Middle frontal gyrus (tissue), 1 donor: ENCODE measurements at regions not wholly inside any gene's neighbourhood (a gene's known extent, or its start where the extent isn't known, plus 50 kb on each side); places are given as distances from the start of the nearest gene placed in this dataset.

Experiments
- DNase-seq: peaks from one replicate; pipeline ENCODE4 v3.0.0-alpha.2; 2015; ENCODE audit warnings: low spot score; ENCODE audit errors: extremely low spot score

DNA sequence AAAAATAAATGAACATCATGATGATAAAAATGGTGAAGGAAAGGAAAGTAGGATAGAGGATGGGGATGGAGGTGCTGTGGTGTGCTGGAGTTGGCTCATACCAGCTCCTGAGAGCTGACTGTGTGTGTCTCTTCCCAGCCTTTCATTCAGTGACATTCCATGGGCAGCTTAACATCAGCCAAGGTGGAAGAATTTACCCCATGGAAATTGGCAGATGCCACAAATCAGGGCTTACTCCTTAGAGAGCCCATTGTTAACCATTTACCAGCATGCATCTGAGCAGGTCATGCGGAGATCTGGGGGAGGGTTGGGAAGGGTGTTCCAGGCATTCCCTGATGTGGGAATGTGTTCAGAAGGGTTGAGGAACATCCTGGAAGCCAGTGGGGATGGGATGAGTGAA lies 164.7 kb upstream of the MYL2 start:
- no peak for DNase-seq

DNA sequence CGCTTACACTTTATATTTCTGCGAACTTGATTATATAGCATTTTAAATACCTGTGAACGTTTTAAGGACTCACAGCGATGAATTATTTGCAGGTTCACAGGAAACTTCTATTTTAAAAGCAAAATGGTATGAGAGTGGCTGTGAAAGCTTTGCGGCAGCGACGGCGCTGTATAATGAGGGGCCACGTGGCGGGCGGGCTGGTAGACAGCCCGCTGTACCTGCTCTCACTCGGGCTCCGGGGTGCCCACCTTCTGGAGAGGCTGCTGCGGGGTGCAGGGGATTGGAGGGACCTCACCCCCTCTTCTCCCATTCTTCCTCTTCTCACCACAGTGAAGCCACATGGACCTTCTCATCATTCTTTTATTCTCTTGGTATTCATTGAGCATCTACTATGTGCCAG lies 164.2 kb upstream of the MYL2 start:
- no peak for DNase-seq

DNA sequence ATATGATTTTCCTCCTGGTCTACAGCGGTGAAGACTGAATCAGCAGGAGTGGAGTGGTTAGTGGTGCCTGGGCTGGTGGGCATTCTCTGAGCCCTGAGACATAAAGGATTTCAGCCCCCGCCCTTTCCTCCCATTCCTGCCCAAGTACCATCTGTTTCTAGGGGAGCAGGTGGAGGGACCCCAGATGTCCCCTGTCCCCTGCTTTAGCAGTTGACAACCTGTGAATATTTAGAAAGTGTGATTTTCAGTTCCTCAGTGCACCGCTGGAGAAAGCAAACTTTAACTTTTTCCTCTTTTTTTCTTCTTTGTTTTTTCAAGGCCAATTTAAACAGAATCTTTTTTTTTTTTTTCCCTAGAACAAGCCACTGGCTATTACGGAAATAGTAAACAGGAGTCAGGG lies 163.8 kb upstream of the MYL2 start:
- DNase-seq = no peak

DNA sequence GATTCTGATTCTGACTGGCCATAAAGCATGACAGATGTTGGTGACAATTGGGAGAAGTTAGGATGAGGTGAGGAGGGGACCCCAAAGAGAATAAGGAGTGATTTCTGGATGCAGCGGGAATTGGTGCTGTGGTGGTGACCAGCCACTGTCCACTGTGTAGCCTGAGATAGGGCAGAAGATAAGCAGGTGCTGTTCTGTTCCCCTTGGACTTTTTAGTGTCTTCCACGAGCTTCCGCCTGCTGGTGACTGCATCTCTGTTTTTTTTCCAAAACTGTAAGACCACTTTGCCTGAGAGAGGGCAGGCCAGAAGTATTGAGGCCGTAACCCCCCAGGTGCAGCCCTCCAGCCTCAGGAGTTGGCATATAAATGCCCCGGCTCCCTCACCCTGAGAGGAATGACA lies 161.2 kb upstream of the MYL2 start:
- no peak for DNase-seq

DNA sequence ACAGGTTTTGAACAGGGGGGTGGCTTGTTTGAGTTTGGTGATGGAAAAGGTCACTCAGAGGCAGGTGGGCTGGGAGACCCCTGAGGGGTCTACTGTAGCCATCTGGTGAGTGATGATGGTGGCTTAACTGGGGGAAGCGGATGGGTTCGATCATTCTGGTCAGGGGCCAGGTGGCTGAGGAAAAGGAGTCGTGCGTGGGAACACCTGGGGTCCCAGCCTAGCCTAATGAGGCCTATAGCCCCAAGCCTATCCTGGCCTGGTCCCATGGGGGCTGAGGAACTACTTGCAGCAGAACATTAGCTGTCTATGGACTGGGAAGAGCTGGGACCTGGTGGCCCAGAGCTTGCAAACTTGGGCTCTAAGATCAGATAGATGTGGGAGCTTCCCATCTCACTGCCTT lies 158.4 kb upstream of the MYL2 start:
- no peak for DNase-seq

DNA sequence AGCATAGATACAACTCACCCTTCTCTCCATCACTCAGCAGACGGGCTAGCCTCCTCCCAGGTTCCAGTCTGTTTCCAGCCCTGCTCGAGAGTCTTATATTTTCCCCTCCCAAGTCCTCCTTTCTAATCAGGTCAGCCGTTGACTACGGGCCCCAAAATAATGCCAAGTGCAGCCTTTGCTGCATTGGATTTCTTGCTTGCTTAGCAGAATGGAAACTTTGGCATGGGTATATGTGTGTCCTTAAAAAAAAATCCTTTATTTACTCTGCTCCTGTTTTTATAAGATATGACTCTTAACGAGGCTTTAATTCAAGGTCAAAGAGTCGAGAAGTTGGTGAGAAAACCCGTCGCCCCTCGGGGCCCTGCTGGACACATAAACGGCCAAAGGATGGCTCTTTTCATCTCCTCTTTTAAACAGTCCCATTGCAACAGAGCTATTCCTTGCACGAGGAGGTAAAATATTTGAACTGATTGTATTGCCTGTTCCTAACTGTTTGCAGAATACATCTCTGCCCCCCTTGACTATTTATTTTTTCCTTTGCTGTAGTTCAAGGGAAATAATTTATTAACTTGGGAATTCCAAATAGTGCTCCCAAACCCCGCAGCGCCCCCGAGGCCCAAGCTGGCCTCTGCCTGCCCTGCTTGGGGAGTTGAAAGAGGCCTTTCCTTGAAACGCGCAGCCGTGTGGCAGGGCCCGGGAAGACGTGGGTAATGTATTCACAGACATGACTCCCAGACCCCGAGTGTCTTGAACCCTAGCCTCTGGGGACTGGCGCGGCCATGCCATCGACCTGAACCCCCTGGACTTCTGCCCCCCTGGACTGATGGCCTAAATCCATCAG lies 156.5 kb upstream of the MYL2 start:
- DNase-seq = no peak

DNA sequence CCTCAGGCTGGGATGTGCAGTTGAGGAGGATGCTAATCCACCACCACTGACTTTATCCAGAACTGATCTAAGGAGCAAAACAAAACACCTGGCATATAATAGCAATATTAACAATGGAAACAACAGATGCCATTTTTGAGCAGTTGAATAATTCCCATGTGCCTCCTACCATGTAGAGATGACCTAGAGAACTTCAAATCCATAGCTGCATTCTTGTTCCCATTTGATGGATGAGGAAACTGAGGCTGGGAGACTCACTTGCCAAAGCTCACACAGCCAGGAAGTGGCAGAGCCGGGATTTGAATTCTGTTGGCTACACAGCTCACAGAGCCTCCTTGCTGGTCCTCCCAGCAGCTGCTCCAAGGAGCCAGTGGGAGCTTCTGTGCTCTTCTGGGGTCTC lies 155.8 kb upstream of the MYL2 start:
- DNase-seq = no peak

DNA sequence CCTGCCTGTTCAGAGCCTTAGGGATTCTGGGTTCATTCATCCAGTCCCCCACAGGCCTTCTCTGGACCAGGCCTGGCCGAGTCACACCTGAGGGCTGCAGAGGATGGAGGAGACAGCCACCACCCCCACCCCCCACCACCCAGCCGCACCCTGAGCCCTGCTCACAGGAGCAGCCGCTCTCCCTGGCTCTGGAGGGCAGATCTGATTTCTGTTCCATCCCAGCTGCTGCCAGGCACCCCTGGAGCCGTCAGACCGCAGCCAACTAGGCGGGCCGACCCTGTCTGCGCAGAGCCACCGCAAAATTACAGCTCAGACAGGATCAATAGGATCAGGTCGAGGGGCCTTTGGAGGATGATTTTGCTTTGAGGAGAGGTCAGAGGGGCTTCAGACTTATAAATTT lies 154.6 kb upstream of the MYL2 start:
- no peak for DNase-seq

DNA sequence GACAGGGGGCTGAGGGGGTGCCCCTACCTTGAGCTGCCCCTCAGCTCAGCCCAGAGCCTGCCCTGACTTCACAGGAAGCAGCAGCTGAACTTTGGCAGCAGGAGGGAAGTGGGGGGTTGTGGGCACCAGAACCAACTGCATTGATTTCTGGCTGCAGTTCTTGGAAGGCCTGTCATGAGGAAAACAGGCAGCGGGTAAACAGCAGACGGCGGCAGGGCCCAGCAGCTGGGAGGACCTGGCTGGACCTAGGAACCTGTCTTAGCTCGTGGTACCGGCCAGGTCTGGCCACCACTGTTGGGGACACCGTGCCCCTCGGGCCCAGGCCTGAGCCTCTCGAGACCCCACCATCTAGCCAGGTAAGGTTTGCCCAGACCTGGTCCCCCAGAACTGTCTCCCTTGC lies 154.2 kb upstream of the MYL2 start:
- DNase-seq = no peak

DNA sequence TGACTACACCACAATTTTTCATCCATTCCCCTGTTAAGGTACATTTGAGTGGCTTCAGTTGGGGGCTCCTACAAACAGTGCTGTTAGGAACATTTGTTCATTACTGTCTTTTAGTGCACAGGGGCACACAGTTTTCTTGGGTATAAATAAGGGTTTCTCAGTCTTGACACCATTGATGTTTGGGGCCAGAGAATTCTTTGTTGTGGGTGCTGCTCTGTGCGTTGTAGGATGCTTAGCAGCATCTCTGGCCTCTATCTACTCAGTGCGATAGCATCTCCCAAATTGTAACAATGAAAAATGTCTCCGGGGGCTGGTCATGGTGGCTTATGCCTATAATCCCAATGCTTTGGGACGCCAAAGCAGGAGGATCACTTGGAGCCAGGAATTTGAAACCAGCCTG lies 153.0 kb upstream of the MYL2 start:
- no peak for DNase-seq

DNA sequence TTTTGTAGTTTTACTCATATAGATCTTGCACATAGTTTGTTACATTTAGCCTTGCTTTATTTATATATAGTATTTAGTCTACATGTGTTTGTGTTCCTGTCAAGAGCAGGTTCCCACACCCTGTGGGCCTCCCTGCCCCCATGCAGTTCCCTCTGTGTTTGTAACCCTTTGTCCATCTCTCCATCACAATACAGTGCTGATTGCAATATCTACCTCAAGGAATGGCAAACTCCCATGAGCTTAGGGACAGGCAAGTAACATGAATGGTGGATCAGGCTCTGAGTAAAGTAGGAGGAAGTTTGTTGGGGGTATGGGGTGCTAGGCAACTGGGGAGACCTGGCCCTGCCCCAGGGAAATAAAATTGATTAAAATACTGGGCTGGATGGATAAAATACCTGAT lies 151.9 kb upstream of the MYL2 start:
- no peak for DNase-seq

DNA sequence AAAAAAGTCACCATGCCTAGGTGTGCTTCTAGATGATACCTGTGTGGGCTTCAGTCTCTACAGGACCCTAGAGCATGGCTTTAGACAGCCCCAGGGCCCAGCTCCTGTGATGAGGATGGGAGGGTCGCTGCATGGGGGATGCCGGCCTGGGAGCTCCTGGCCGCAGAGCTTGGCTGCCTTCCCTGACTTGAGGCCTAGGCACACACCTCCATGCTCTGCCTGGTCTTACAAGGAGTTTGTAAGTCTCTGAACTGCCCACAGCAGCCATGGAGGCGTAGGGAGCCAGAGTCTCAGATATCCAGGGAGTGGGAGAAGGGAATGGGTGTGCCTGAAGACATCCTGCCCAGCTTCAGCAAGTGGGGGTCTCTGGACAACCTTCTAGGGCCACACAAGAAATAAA lies 149.5 kb upstream of the MYL2 start:
- no peak for DNase-seq

DNA sequence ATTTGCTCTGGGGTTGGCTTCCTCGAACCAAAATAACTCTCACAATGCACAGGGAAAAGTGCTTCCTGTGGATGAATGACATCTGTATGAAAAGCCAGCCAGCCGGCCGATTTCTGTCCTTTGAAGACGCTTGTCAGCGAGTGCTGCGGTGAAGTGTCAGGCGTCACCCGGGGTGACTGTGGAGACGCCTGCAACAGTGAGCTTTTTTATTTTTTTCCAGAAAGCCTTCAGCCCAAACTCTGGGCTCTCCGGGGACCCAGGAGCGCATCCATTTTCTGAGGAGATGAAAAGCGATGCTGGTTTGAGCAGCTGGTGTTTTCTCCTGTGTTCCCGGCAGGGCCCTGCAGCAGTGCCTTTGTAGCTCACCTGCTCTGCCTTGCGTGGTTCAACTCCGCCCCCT lies 147.9 kb upstream of the MYL2 start:
- DNase-seq = no peak

DNA sequence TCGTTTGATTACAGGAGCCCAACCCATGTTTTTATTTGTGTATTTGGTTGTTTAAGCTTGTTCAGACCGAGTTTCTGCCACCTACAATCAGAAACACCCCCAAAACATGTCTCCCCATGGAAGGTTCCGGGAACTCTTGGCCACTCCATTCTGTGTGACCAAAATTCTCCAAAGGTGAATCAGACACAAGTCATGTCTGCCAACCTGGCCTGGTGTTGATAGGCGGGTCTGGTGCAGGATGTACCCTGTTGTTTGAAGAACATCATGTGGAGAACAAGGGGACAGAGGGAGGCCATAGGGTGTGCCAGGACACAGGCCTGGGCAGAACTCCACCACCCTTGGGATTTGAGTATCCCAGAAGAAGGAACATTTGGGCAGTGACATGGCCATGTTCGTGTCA lies 147.1 kb upstream of the MYL2 start:
- DNase-seq = no peak

DNA sequence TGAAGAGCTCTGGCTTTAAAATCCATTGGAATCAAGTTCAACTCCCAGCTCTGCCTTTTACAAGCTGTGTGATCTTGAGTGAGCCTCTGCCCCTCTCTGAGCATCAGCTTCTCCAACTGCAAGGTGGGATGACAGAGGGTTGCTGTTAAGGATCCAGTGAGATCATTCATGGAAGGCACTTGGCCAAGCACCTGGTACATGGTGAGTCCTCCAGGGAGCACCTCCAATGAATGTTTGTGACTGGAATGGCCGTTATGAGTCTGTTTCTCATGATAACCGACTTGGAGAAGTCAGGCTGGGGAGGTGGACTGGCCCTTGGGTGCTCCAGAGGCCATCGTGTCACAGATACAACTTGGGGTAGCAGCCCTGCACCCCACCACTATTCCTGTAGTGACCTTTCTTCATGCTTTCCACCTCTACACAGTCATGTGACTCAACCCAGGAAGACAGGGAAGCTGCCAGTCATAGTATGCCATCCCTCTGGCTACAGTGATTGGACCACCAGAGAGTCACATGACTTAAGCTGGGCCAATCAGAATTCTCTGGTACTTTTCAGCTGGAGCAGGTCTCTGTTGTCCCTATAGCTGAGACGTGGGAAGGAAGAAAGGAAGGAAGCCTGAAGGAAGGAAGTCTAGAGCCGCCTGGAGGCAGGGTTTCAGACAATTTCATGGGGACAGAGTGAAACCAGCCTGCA lies 146.5 kb upstream of the MYL2 start:
- DNase-seq = no peak

DNA sequence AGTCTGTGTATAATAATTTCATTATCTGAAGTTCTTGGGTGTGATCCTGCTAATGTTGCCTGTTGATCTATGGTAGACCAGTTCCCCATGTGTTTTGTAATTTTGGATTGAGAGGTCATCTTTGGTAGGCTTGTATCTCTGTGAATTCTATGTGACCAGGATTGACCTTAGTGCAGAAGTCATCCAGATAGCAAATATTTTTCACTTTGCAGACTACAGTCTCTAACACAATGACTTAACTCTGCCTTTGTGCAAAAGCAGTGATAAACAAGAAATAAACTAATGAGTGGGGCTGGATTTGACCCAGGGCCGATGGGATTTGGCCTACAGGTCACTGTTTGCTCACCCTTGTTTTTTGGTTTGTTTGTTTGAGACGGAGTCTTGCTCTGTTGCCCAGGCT lies 144.6 kb upstream of the MYL2 start:
- no peak for DNase-seq

DNA sequence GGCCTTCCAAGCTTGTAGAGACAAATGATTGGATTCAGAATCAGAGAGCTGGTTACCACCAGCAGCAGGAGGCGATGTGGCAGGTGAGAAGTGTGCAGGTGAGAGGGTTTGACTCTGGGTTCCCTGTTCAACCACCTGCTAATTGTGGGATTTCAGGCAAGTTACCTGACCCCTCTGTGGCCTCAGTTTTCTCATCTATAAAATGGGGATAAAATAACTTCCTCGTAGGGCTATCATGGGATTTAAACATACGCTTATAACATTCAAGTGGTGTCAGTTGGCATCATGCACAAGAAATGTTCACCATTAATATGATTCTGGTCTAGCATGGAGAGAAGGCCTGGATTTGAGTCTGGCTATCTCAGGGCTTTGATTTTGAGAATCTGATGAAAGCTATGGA lies 143.8 kb upstream of the MYL2 start:
- DNase-seq = no peak

DNA sequence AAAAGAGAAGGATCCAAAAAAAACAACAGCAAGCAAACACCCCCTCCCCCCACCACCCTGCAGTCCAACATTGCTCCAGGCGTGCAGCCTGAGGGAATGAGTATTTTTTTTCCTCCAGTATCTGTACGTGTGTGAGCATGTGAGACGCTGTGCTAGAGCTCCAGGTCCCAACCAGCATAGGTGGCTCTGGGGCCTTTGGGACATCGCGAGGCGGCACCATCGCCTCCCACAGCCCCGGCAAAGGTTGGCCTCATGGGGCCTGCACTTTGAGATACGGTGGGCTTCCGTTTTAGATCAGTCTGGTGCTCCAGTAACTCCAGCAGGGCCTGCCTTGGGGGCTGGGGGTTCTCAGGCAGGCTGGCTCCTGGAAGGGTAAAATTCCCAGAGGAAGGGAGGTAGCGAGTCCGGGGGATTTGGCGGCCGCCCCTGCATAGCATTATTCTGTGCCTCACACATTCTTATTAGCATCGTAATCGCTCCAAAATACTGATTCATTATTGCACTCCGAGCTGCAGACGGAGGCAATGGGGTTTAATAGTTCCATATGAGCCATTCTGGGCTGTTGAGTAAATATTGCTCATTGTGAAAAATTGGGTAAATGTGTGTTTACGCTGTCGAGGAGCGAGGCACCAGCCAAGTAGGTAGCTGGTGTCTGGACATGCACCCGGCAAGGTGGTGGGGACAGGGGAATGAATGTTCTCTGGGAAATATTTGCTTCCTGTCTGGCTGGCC lies 143.1 kb upstream of the MYL2 start:
- DNase-seq = no peak

DNA sequence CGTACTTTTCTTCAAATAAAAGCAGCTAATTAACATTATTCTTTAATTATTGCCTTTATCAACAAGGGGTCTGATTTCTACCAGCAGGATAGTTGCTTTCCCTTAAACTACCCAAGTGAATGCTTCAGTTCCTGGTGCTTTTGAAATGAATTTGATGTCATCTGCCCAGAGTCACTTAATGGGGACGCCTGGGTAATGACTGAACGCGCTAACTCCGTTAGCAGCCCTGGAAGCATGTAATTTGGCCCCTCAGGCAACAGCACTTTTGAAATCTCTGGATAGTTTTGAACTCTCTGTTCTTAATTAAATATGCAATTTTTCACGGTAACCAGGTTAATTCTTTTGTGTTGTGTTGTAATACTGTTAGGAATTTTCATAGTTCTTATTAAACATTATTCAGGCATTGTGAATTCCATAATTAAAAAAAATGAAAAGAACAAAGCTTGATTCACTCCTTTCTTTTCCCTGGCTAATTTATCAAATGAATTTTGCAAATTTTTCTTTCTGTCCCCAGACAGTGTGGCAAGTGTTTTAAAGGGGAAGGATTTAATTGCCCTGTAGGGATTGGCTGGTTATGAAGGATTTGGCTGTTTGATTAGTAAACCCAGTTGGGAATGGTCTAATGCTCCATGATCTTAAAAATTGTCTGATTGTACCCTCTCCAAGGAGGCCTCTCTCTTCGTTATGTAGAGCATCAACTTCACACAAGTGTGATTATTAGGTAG lies 137.5 kb upstream of the MYL2 start:
- no peak for DNase-seq

DNA sequence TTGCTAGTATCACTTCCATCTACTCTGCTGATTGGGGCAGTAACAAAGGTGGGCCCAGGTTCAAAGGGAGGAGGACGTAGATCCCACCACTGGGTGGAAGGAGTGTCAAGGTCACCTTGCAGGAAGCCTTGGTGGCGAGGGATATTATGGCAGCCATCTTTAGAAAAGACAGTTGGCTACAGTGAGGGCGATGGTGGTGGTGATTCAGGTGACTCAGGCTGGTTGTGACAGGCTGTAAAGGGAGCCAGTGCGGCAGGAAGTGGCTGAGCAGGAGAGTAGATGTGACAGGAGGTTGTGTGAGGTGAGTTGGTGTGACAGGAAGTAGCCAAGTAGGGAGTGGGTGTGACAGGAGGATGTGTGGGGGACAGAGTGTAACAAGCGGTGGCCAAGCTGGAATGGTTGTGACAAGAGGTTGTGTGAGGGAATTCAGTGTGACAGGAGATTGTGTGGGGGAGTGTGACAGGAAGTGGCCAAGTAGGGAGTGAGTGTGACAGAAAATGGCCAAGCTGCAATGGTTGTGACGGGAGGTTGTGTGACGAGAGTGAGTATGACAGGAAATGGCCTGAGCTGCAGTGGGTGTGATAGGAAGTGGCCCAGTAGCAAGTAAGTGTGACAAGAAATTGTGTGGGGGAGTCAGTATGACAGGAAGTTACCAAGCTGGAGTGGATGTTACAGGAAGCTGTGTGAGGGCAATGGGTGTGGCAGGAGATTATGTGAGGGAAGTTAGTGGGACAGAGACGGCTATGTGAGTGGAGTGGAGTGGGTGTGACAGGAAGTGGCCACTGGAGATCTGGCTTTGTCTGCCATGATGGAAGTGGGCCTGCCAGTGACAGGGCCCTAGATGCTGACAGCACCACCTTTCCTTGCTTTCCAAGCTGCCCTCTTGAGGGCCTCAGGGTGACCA lies 136.5 kb upstream of the MYL2 start:
- no peak for DNase-seq
